PC-3 (cell line): ENCODE measurements at regions not wholly inside any gene's neighbourhood (a gene's known extent, or its start where the extent isn't known, plus 50 kb on each side); places are given as distances from the start of the nearest gene placed in this dataset.

Experiments
- ATAC-seq: fragments of 200-7000 bp; cut with Tn5 transposase; 2 replicates; pipeline ENCODE4 v1.9.1; 2020; ENCODE audit warnings: mild to moderate bottlenecking, moderate library complexity
- BruUV-seq: library from RNA; stranded (reverse); fragments of 400-500 nt; replicated peaks from 2 replicates; lab custom pipeline; 2021; lab: Mats Ljungman, UMichigan
- CTCF ChIA-PET: fragments of 300-600 bp; sonication (Branson Sonifier 250); formaldehyde crosslinking; loops from one replicate; lab custom pipeline; 2022; ENCODE audit warnings: antibody characterized with exemption; lab: Charles Lee
- POLR2A ChIA-PET: fragments of 300-600 bp; sonication (Branson Sonifier 250); formaldehyde crosslinking; loops from one replicate; lab custom pipeline; 2022; ENCODE audit warnings: antibody characterized with exemption; ENCODE audit not compliant: unreplicated experiment; lab: Charles Lee
- DNase-seq: peaks from one replicate; pipeline ENCODE4 v3.0.0-alpha.2; 2015
- H2AFZ ChIP-seq: fragments of 300-600 bp; sonication (generic); 2 replicates; pipeline ENCODE4 v1.6.0; 2016; ENCODE audit warnings: antibody characterized with exemption, low read length
- H3F3A ChIP-seq: fragments of 300-600 bp; sonication (generic); one replicate; pipeline ENCODE4 v1.6.0; 2017; ENCODE audit warnings: antibody characterized with exemption, low read length, control low read depth, mild to moderate bottlenecking; ENCODE audit not compliant: unreplicated experiment
- H3K27ac ChIP-seq: fragments of 300-600 bp; sonication (generic); 2 replicates; pipeline ENCODE4 v1.5.1; 2016; ENCODE audit warnings: mild to moderate bottlenecking, low read length
- H3K27me3 ChIP-seq: fragments of 300-600 bp; sonication (generic); 2 replicates; pipeline ENCODE4 v1.6.1; 2016; ENCODE audit warnings: low read length, mixed read lengths
- H3K36me3 ChIP-seq: fragments of 300-600 bp; sonication (generic); 2 replicates; pipeline ENCODE4 v1.6.1; 2016; ENCODE audit warnings: low read depth, mixed run types, low read length, mixed read lengths
- H3K4me1 ChIP-seq: fragments of 300-600 bp; sonication (generic); 2 replicates; pipeline ENCODE4 v1.5.1; 2016; ENCODE audit warnings: low read length; ENCODE audit not compliant: insufficient read depth
- H3K4me2 ChIP-seq: fragments of 300-600 bp; sonication (generic); 2 replicates; pipeline ENCODE4 v1.6.0; 2016; ENCODE audit warnings: low read length
- H3K4me3 ChIP-seq: fragments of 300-600 bp; sonication (generic); 2 replicates; pipeline ENCODE4 v1.5.1; 2016; ENCODE audit warnings: mild to moderate bottlenecking, low read length, mixed read lengths
- H3K79me2 ChIP-seq: fragments of 300-600 bp; sonication (generic); 2 replicates; pipeline ENCODE4 v1.6.1; 2017; ENCODE audit warnings: low read length, mixed read lengths
- H3K9ac ChIP-seq: fragments of 300-600 bp; sonication (generic); 2 replicates; pipeline ENCODE4 v1.6.0; 2016; ENCODE audit warnings: mild to moderate bottlenecking, low read length
- H3K9me2 ChIP-seq: fragments of 300-600 bp; sonication (generic); replicated peaks from 2 replicates; pipeline ENCODE4 v1.6.1; 2016; ENCODE audit warnings: mixed run types, low read length, mixed read lengths
- H3K9me3 ChIP-seq: fragments of 300-600 bp; sonication (generic); 2 replicates; pipeline ENCODE4 v1.6.1; 2016; ENCODE audit warnings: low read length, mixed read lengths
- H4K20me1 ChIP-seq: fragments of 300-600 bp; sonication (generic); 2 replicates; pipeline ENCODE4 v1.6.1; 2016; ENCODE audit warnings: low read length, mixed read lengths
- CTCF ChIP-seq: fragments of 300-600 bp; sonication (generic); conservative IDR thresholded peaks from 2 replicates; pipeline ENCODE4 v1.5.1; 2017; ENCODE audit warnings: antibody characterized with exemption, low read depth, mild to moderate bottlenecking, low read length
- EZH2 ChIP-seq: fragments of 300-600 bp; sonication (generic); IDR thresholded peaks from one replicate; pipeline ENCODE4 v1.6.1; 2017; ENCODE audit warnings: antibody characterized with exemption, mild to moderate bottlenecking, low read length; ENCODE audit not compliant: unreplicated experiment
- EZH2phosphoT487 ChIP-seq: fragments of 300-600 bp; sonication (generic); IDR thresholded peaks from 2 replicates; pipeline ENCODE4 v1.6.1; 2018; ENCODE audit warnings: mild to moderate bottlenecking, antibody characterized with exemption, low read length, borderline replicate concordance
- intact Hi-C: fragments of 100-400 bp; cut with micrococcal nuclease; formaldehyde crosslinking; loops from 2 replicates; pipeline ENCODE4 v1.9.0; 2023

GRCh38 chr5:116626272-116626723, 51.7 kb upstream of the SEMA6A start:
- H4K20me1 ChIP-seq = no peaks in the 10 kb centered on the region
- no peak overlapping the region for H3K4me2 ChIP-seq
- no peaks in the 10 kb centered on the region for H3K4me1 ChIP-seq
- H3K36me3 ChIP-seq = no peaks in the 10 kb centered on the region
- H2AFZ ChIP-seq = no peak overlapping the region
- no peak overlapping the region for H3K9ac ChIP-seq
- ATAC-seq = no peak
- no peak overlapping the region for H3K27ac ChIP-seq
- H3K79me2 ChIP-seq = no peaks in the 10 kb centered on the region
- CTCF ChIA-PET = no interaction called here
- POLR2A ChIA-PET = no interaction called here
- H3K4me3 ChIP-seq = no peak overlapping the region
- no TSS peak for BruUV-seq
- no peak for TF ChIP-seq CTCF
- TF ChIP-seq EZH2phosphoT487 = no peak
- no peak for TF ChIP-seq EZH2
- intact Hi-C loops = no loop called here
- H3F3A ChIP-seq = no peaks in the 10 kb centered on the region
- no peaks in the 10 kb centered on the region for H3K9me3 ChIP-seq
- H3K27me3 ChIP-seq = no peaks in the 10 kb centered on the region
- no peaks in the 10 kb centered on the region for H3K9me2 ChIP-seq
- no peak for DNase-seq
